Esophagus mucosa (tissue), 1 donor: ENCODE measurements at regions not wholly inside any gene's neighbourhood (a gene's known extent, or its start where the extent isn't known, plus 50 kb on each side); places are given as distances from the start of the nearest gene placed in this dataset.

Experiments used
- ATAC-seq: fragments of 200-7000 bp; cut with Tn5 transposase; one replicate; pipeline ENCODE4 v1.9.1; 2020
- donor health status: DM: yes; HTN: yes; CAD: no.

- ATAC-seq: no peak
Observed at GRCh38 chr3:194973366-194974000, 287.8 kb downstream of the FAM43A start.

GRCh38 chr3:194974468-194975135 lies 288.9 kb downstream of the FAM43A start:
- ATAC-seq: no peak

- ATAC-seq: peak; percentile 23
Observed at GRCh38 chr3:194976049-194976451, 290.4 kb downstream of the FAM43A start.

- ATAC-seq: no peak
Observed at GRCh38 chr3:194976874-194977273, 291.2 kb downstream of the FAM43A start.

GRCh38 chr3:194977356-194977755 lies 291.7 kb downstream of the FAM43A start:
- ATAC-seq: no peak

GRCh38 chr3:194979173-194979572 lies 291.8 kb downstream of the XXYLT1 start:
- no peak for ATAC-seq

- no peak for ATAC-seq
Observed at GRCh38 chr3:194982472-194982871, 288.5 kb downstream of the XXYLT1 start.

GRCh38 chr3:194983121-194983520 lies 287.8 kb downstream of the XXYLT1 start:
- no peak for ATAC-seq

GRCh38 chr3:194983620-194984019 lies 287.3 kb downstream of the XXYLT1 start:
- no peak for ATAC-seq

- ATAC-seq: no peak
Observed at GRCh38 chr3:194984066-194984465, 286.9 kb downstream of the XXYLT1 start.

- ATAC-seq: no peak
Observed at GRCh38 chr3:194984622-194985021, 286.3 kb downstream of the XXYLT1 start.

- ATAC-seq: peak; percentile 69
Observed at GRCh38 chr3:194985031-194985578, 285.9 kb downstream of the XXYLT1 start.

GRCh38 chr3:194986208-194987043 lies 284.5 kb downstream of the XXYLT1 start:
- ATAC-seq: peak; percentile 97

GRCh38 chr3:194987571-194988494 lies 283.1 kb downstream of the XXYLT1 start:
- no peak for ATAC-seq

- no peak for ATAC-seq
Observed at GRCh38 chr3:194988495-194989165, 282.3 kb downstream of the XXYLT1 start.

- ATAC-seq: no peak
Observed at GRCh38 chr3:194989241-194989640, 281.7 kb downstream of the XXYLT1 start.

GRCh38 chr3:194990454-194991337 lies 280.3 kb downstream of the XXYLT1 start:
- no peak for ATAC-seq

- ATAC-seq: no peak
Observed at GRCh38 chr3:194991338-194991654, 279.7 kb downstream of the XXYLT1 start.

GRCh38 chr3:194993896-194994295 lies 277.1 kb downstream of the XXYLT1 start:
- ATAC-seq: no peak

GRCh38 chr3:194994551-194994981 lies 276.4 kb downstream of the XXYLT1 start:
- ATAC-seq: no peak

GRCh38 chr3:194995334-194995733 lies 275.6 kb downstream of the XXYLT1 start:
- no peak for ATAC-seq
